Left lobe of liver (tissue), 2 donors: ENCODE measurements at regions not wholly inside any gene's neighbourhood (a gene's known extent, or its start where the extent isn't known, plus 50 kb on each side); places are given as distances from the start of the nearest gene placed in this dataset.

Experiments used
- ATAC-seq: fragments of 200-7000 bp; cut with Tn5 transposase; one replicate; pipeline ENCODE4 v1.9.1; 2020; ENCODE audit warnings: mild to moderate bottlenecking, moderate library complexity
- DNase-seq: peaks from one replicate; pipeline ENCODE4 v3.0.0-alpha.2; 2020; ENCODE audit warnings: low spot score
- donor health status: DM: no; HTN: no; CAD: no; lungs with moderate emphysema.
- donor health status: DM: no; HTN: yes; CAD: no.

GRCh38 chr1:70919706-70920323, 127.8 kb downstream of the PTGER3 start:
- DNase-seq (no peak), ATAC-seq (no peak)
